ENCODE measurements at regions not wholly inside any gene's neighbourhood (a gene's known extent, or its start where the extent isn't known, plus 50 kb on each side); places are given as distances from the start of the nearest gene placed in this dataset.
A peak's percentile ranks its signal among the peaks of the same experiment; 100 is the strongest.

DNA sequence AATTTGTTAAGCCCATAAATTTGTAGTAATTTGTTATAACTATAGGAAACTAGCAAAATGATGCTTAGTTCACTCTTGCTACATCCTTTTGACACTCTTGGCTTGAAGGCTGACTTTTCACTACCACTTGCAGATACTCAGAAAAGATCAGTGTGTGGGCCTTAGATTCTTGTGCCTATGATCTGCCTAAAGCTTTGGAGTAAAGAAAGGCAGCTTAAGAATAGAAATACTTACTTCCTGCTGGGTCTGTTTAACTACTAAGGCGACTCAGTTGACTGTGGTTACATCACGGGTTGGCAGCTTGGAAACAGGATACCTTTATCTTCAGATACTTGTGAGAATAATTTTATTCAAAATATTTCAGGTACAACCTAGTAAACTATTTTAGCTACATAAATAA lies 201.4 kb upstream of the FMR1 start:
- DNase-seq: no peak

DNA sequence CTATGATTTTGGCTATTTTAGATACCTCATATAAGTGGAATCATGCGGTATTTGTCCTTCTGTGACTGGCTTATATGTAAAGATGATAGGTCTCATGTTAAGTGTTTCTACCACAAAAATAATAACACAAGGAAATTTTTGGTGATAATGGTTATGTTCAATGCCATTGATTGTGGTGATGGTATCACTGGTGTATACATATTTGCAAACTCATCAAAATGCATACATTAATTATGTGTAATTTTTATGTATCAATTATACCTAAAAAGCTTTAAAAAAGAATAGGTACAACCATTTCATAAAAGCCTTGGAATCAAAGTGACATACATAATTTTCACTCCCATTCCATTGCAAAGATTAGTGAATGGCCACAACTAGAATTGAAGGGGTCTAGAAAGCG lies 178.3 kb upstream of the FMR1 start:
- no peak for DNase-seq

DNA sequence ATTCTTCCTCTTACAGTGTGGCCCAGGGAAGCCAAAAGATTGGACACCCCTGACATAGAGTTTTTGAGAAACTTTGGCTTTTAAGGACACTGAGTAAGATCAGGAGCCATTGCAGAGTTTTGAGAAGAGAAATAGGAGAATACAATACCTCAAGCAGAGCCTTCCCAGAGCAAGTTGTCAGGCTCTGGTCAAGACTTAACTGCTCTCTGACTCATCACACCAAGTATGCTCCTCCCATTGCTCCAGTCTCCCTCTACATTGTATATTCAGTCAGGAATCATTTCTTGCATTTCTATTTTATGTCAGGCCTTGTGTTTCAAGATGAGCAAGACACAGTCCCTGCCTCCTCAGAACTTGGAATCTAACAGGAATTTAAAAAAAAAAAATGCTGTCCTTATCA lies 176.4 kb upstream of the FMR1 start:
- DNase-seq: no peak

DNA sequence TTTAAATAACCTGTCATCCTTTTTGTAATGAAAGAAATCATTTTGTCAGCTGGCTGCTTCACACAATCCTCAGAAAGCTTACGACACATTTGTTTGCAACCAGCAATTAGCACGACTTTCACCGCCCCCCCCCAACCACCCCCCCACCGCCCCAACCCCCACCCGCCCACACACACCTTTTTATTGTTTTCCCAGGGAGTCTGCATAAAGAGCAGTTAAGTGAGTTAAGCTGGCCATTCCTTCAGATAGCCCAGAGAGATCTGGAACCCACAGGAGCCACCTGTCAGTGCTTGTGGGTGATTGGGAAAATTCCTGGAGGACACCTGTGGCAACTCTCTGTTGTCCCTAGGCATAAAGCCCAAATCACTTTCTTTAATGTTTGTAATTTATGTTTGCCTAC lies 175.7 kb upstream of the FMR1 start:
- no peak for DNase-seq

DNA sequence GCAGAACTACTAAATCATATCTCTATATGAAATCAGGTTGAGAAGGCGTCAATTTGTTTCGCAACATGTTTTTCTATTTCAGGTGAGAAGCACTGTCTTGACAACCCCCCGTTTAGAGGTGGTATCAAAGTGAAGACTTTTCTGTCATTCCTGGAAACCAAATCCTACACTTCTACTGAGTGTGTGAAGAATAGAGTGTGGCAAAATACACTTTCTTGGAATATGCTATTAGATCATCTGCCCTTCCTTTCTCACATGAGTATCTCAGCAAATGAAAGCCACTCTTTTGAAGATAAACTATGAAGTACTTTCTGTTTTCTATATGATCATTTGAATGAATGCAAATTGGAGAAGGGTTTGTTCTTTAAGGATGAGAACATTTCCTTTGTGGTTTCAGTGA lies 174.0 kb upstream of the FMR1 start:
- no peak for DNase-seq

DNA sequence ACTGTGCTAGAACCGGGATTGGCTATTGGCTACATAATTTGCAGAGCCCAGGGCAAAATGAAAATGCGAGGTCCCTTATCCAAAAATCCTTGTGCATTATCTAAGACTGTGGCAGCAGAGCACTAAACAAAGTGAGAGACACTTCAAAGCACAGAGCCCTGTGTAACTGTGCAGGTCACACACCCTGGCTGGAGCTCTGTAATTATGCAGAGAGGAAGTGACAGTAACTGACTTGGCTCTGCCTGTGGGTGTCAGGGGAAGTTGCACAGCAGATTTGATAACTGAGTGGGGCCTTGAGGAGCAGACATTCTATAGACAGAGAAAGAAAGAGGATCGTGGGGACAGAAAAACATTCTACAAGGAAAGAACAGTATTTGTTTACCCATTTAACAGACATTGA lies 173.5 kb upstream of the FMR1 start:
- no peak for DNase-seq

DNA sequence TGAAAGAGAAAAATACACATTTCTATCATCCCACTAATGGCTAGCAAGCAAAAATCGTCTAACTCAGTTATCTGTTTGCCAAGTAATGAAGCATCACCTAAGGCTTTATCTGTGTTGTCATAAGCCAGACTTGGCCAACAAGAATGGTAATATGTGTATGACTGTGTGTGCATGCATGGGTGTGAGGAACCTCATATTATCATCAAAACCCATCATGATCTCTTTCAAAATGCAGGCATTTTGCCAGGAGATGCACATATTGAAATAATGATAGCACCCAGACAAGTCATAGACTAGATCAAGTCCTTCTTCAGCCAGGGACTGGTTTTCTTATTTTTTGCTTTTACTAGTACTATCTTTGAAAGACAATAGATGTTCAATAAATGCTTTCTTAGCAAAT lies 172.5 kb upstream of the FMR1 start:
- no peak for DNase-seq

DNA sequence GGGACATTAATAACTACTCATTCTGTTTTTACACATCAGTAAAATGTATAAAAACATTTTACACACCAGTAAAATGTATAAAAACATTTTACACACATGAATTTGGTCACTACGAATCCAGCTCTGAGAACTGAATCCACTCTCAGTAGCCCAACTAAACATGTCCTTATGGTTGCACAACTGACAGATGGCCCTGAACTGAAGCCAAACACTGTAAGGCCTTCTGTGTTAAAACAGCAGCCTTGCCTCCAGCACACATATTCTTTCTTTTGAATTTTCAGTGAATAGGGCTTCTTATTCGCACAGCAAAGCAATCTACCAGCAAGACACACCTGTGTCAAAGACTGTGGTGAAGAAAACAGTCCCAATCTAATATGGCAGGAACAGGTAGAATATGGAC lies 169.9 kb upstream of the FMR1 start:
- no peak for DNase-seq

DNA sequence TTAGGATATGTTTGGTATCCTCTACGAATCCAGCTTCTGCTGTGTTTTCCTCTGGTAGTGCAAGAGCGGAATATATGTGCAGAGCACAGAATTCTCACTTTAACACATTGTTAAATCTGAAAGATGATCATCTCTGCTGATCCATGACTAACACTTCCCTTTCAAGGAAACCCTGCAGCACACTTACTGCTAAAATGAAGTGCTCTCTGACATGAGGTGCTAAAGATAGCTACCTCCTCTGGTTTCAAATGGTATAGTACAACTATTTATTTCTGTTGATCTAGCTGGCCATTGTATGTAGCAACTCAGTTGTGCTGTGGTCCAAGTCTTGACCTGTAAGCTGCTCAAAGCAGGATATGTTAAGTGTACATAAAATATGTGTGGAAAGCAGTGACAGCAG lies 162.4 kb upstream of the FMR1 start:
- no peak for DNase-seq

DNA sequence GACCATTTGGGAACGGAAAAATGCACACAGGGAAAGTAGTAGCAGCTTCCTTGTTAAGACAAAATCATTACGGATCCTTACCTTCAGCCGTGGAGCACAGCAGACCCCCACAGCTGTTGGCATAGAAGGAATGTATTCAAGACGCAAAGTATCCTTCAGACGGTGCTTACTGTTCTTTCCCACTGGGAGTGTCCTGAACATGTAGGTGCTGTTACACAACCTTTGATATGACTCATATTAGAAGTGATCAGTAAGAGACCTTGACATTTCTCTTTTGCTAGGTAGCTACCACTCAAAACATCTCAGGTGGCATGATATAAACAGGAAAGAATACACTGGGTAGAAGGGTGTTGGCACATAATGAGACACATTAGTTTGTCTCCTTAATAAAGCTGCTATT lies 154.0 kb upstream of the FMR1 start:
- no peak for DNase-seq

DNA sequence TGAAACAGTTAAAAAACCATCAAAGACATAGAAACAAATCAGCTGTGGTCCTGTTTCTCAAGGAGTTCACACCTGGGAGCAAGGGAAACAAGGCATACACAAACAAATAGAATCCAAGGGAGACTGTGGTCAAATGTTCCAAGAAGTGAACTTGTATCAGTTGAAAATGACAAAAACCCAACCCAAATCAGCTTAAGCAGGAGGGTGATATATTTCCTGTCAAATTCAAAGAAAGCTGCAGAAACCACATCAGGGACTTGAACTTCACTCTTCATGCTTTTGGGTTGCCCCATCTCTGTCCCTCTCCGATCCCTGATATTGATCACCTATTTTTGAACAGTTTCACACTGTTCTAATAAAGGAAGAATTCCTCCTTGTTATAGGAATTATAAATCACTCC lies 148.6 kb upstream of the FMR1 start:
- no peak for DNase-seq

DNA sequence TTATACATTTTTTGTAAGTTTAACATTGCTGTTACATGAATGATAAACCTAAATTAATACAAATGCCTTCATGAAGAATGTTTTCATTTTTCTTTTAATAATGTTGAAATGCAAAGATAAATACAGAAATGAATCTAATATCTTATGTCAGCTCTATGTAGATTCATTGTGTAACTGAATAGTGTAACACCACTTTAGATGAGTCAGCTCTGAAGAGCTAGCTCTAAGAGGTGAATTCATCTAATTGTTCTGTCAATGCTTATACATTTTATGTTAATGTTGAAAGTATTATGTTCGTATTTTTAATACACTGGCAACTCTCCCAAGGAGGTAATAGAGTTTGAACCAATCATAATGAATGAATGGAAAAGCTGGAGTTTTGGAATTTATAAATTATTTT lies 146.9 kb upstream of the FMR1 start:
- no peak for DNase-seq

DNA sequence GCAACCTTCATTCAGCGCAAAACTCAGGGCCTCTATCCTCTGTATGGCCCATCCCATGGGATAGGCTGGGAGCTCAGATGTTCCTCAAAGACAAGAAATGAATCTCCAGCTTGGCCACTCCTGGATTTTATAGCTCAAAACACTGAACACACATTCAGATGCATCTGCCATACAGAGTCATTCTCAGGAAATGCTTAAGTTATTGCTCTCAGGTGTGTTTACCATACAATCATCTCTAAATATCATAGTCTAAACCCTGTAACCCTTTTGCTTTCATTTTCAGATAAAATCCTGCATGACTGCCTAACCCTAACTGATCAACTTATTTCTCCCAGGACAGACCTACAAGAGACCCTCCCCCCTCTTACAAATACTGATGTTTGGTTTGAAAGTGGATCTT lies 140.9 kb upstream of the FMR1 start:
- no peak for DNase-seq

DNA sequence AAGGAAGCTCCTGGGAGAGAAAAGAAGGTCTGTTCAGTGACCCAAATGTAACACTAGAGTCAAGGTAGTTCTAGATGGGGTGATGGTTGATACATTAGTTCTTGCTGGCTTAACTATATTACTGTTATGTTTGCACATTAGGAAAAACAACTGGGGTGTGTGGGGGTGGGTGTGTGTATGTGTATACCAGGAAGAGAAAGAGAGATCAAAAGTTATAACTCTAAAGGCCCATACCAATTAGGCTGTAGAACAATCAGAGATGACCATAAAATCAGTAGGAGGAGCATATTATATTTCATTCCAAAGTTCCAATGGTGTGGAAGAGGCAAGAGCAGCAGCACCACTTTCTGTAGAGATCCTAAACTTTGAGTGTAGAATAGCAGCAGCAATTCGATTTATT lies 134.7 kb upstream of the FMR1 start:
- DNase-seq: no peak

DNA sequence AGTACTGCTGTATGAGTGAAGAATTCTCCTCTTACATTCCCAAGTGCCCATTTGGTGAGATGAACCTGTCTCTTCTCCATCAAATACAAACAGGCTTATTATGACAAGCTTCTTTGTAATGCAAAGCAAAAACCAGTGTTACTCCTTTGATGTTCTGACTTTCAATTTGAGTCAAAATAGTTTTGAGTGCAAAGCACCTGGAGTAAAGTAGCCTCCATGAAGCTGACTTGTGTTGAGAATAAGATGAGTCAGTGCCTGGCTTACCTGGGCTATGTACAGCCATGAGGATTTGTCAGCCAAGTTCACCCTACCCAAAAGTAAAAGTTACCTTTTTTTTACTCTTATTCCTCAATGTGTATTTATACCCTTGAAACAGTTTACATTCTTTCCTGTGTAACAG lies 132.5 kb upstream of the FMR1 start:
- no peak for DNase-seq

DNA sequence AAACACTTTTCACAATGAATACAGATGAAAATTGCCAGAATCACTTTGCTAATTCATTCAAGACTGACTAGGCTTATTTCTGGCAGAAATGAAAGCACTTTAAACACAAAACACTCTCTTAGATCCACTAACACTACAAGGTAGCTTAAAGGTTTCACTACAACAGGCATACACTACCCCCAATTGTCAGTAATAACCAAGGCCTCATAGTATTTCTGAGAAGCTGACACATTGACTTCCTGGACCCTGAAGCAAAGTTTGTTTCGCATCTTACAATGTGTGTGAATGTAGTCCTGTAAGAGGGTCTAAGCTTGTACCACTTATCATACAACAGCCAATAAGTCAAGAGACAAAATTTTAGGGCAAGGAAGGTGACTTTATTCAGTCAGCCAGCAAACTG lies 129.9 kb upstream of the FMR1 start:
- no peak for DNase-seq

DNA sequence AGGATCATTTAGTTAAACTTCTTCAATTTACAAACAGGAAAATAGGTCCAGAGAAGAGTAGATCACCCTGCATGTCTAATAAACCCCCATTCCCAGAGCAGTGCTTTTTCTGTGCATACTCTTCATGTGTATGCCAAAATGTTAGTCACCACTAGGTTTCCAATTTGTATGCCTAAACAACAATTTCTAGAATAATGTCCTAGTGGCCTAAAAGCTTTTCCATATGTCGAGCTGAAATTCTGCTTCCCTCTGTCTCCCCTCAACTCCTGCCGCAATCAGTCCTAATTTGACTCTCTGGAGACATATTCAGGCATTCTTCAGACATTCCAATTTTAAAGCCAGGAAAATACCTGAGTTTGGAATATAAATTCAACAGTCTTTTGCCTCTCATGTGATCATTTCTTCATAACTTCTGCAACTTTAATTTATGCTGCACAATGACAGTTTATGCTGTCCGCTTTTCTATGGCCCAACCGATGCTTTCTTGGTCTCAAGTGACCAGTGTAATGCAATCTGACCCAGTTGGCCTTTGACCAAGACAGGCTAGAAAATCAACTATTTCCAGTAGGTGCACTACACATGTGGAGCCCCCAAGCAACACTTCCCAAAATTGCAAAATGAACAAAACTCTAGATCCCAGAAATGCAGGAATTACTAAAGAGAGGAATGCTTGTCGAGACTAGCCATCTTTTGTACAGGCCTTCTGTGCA lies 122.9 kb upstream of the FMR1 start:
- no peak for DNase-seq

DNA sequence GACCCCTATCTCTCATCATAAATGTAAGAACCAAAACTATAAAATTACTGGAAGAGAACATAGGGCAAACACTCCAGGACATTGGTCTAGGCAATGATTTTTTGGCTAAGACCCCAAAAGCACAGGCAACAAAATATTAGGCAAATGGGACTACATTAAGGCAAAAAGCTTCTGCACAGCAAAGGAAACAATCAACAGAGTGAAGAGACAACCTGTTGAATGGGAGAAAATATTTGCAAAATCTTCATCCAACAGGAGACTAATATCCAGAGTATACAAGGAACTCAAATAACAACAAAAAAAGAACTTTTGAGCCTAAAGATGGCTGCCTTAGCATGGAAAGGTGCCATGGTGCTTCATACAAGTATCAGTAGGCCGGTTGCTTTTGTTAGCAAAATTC lies 111.1 kb upstream of the FMR1 start:
- DNase-seq: no peak

DNA sequence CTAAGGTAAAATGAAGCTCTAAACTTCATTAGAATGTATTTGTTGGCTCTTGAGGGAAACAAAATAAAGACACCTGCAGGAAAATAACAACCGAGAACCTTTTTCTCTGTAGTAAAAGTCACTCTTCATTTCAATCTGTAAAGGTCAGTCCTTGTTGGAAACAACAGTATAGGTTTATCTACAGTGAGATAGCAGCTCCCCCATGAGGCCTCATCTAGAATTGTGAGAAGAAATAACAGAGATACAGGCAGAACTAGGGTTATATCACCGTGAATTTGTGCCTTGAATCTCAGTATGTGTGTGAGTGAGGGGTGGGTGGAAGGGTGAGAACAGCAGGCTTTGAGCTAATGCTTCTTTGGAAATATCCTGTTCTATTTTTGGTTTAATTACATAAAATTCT lies 107.8 kb upstream of the FMR1 start:
- DNase-seq: peak in 1 of 2 experiments; percentile 3

DNA sequence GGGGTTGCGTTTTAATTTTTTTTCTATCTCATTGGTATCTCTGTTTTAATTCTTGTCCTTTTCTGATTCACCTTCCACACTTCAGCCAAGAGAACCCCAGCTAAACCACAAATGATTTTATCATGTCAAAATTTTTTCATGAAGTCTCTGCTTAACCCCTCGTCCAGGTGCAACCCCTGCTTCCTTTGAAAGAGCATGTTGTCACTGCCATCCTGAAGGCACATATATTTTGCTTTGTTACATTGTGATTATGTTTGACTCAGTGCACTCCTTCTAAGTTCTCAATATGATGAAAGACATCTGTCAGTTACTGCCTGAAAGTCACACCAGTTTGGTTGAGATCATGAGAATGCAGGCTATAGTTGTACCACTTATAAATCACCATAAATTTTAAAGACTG lies 99.9 kb upstream of the FMR1 start:
- no peak for DNase-seq

DNA sequence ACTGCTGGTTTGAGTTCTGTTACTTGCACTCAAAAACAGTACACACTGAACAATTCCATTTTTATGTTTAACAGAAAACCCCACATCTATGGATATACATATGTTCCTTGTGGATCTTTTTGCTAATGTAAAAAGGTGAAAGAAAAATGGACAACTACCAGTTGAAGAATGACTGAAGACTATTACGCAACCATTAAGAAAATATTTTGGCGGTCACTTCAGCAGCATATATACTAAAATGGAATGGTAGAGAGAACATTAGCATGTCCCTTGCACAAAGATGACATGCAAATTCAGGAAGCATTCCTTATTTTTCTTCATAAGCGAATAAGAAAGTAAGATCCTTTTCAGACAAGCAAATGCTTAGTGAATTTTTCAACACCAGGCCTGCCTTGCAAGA lies 84.6 kb upstream of the FMR1 start:
- DNase-seq: no peak

DNA sequence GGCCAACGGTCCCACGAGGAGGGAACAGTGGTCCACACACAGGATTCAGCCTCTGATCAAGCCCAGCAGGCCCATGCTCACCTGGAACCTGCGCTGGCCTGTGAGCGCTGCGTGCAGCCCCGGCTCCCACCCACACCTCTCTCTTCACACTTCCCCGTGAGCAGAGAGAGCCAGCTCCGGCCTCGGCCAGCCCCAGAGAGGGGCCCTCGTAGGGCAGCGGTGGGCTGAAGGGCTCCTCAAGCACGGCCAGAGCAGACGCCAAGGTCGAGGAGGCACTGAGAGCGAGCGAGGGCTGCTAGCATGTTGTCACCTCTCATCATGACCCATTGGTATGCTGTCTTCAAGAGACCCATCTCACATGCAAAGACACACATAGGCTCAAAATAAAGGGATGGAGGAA lies 83.0 kb upstream of the FMR1 start:
- DNase-seq: no peak

DNA sequence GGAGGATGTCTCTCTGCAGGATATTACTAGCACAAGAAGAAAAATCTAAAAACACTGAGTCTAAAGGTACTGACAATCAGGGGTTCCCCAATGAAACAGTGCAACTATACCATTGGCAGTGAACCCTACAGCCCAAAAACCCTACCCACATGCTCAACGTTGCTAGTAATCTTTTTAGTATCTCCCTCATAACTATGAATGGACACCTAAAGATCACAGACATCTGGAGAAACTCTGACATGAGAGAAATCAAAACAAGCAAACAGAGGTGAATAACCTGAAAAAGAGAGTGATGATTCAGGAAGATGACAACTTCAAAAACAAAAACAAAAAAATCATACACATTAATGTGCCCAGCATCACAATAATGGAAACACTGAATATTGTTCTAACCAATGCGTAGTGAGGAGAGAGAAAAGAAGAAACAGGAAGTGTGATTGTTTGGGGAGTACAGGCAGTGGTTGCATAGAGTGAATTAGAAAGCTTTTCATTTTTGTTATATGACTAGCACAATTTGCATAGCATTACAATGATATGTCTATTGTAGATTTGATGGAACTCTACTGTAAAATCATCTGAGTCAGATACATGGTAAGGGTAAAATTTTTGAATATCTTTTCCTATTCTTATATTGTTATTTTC lies 78.9 kb upstream of the FMR1 start:
- DNase-seq: no peak

DNA sequence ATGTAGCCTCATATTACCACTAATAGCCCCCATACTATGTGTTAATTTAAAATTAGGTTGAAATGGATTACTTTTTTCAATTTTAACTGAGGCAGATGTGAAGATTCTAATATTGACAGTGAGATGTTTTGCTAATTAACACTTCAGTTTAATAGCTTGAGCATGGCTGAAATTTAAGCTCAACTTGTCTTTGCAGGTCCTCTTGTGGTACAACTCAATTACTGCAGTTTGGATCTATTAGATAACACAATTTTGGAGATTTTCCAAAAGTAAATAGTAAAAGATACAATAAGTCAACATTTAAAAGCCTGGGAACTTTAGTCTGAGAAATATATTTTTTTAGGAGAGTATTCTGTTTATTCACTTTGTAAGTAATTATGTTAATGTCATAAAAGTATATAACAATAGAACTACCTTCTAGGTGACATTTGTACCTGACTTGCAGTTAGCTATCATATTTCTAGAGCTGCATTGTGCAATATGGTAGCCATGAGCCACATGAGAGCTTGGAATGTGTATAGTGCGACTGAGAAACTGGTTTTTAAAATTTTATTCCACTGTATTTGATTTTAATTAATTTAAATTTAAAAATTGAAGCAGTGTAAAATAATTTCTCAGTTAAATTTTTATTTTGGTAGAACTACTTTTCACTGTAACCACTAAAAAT lies 73.1 kb upstream of the FMR1 start:
- no peak for DNase-seq

DNA sequence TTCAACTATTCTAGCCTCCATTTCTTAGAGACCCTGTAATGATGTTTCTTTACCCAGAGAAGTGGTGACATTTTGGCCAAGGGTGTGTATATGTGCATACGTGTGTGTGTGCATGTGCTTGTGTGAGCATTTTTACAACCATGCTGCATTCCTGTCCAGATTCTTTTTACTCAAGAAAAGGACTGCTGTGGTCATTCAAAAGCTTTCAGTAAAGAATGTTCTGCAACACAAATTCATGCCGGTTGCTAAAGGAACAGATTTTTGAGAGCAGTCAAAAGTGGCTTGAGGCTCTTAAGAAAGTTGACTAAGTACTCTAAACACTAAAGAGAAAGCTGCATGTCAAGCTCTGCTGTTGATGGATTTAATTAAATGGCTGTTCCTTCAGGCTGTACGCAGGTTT lies 65.0 kb upstream of the FMR1 start:
- no peak for DNase-seq
